HEK293 (cell line): ENCODE measurements at regions not wholly inside any gene's neighbourhood (a gene's known extent, or its start where the extent isn't known, plus 50 kb on each side); places are given as distances from the start of the nearest gene placed in this dataset.

Experiments
- CTCF ChIA-PET: fragments of 350-600 bp; formaldehyde crosslinking; extraction: SDS; loops from one replicate; lab custom pipeline; 2021; ENCODE audit warnings: antibody characterized with exemption; lab: Yijun Ruan, JAX
- POLR2A ChIA-PET: fragments of 300-600 bp; formaldehyde crosslinking; extraction: SDS; loops from one replicate; lab custom pipeline; 2020; ENCODE audit warnings: antibody characterized with exemption, inconsistent platforms; lab: Yijun Ruan, JAX
- H3K27ac ChIP-seq: fragments of 200-500 bp; sonication (Bioruptor generic); 2 replicates; pipeline ENCODE4 v1.5.1; 2014; ENCODE audit warnings: low read depth, low read length, control low read depth, inconsistent platforms; ENCODE audit errors: extremely low read depth
- H3K36me3 ChIP-seq, 2 experiments: fragments of 200-500 bp in 1 of 2; sonication (Bioruptor generic) in 1 of 2; 1 replicate in 1 of 2; 2 replicates in 1 of 2; pipeline ENCODE4 v1.5.1; 2014 to 2017; ENCODE audit warnings: inconsistent platforms in 2 of 2, low read length in 2 of 2; ENCODE audit not compliant: control insufficient read depth in 2 of 2, insufficient read depth in 1 of 2
- H3K4me1 ChIP-seq: fragments of 200-500 bp; sonication (Bioruptor generic); 2 replicates; pipeline ENCODE4 v1.5.1; 2014; ENCODE audit warnings: mild to moderate bottlenecking, low read length, inconsistent platforms; ENCODE audit not compliant: control insufficient read depth, insufficient read depth
- H3K4me3 ChIP-seq: 2 replicates; pipeline ENCODE4 v1.5.1; 2011; ENCODE audit warnings: low read depth, mild to moderate bottlenecking, control low read depth, low read length, moderate library complexity
- H3K9me3 ChIP-seq: fragments of 200-500 bp; sonication (Bioruptor generic); 2 replicates; pipeline ENCODE4 v1.5.1; 2014; ENCODE audit warnings: low read depth, low read length, inconsistent platforms; ENCODE audit not compliant: control insufficient read depth, insufficient read depth
- BCL11A ChIP-seq: fragments of 450-650 bp; formaldehyde crosslinking; IDR thresholded peaks from 2 replicates; pipeline ENCODE4 v1.5.1; 2016; ENCODE audit warnings: low read depth, missing biosample characterization, missing genetic modification characterization
- FEZF1 ChIP-seq: fragments of 450-650 bp; formaldehyde crosslinking; IDR thresholded peaks from 2 replicates; pipeline ENCODE4 v1.5.1; 2016; ENCODE audit warnings: missing biosample characterization, missing genetic modification characterization
- GLIS2 ChIP-seq: fragments of 450-650 bp; formaldehyde crosslinking; IDR thresholded peaks from 2 replicates; pipeline ENCODE4 v1.5.1; 2016; ENCODE audit warnings: missing biosample characterization, missing genetic modification characterization
- ZBTB17 ChIP-seq: fragments of 450-650 bp; formaldehyde crosslinking; IDR thresholded peaks from 2 replicates; pipeline ENCODE4 v1.5.1; 2016; ENCODE audit warnings: missing biosample characterization, missing genetic modification characterization
- ZEB2 ChIP-seq: fragments of 450-650 bp; formaldehyde crosslinking; IDR thresholded peaks from 2 replicates; pipeline ENCODE4 v1.5.1; 2016; ENCODE audit warnings: missing biosample characterization, missing genetic modification characterization
- ZNF2 ChIP-seq: fragments of 450-650 bp; formaldehyde crosslinking; IDR thresholded peaks from 2 replicates; pipeline ENCODE4 v1.5.1; 2016; ENCODE audit warnings: missing biosample characterization, missing genetic modification characterization
- ZNF214 ChIP-seq: fragments of 450-650 bp; formaldehyde crosslinking; IDR thresholded peaks from 2 replicates; pipeline ENCODE4 v1.5.1; 2017; ENCODE audit warnings: missing biosample characterization, mild to moderate bottlenecking, missing genetic modification characterization, borderline replicate concordance
- ZNF292 ChIP-seq: fragments of 450-650 bp; formaldehyde crosslinking; IDR thresholded peaks from 2 replicates; pipeline ENCODE4 v1.5.1; 2016; ENCODE audit warnings: low read depth, missing biosample characterization, missing genetic modification characterization, borderline replicate concordance
- ZNF311 ChIP-seq: fragments of 450-650 bp; formaldehyde crosslinking; IDR thresholded peaks from 2 replicates; pipeline ENCODE4 v1.5.1; 2017; ENCODE audit warnings: missing biosample characterization, missing genetic modification characterization, borderline replicate concordance
- ZNF394 ChIP-seq: fragments of 450-650 bp; formaldehyde crosslinking; IDR thresholded peaks from 2 replicates; pipeline ENCODE4 v1.5.1; 2016; ENCODE audit warnings: missing biosample characterization, missing genetic modification characterization, mild to moderate bottlenecking, moderate library complexity, borderline replicate concordance
- ZNF501 ChIP-seq: fragments of 450-650 bp; formaldehyde crosslinking; IDR thresholded peaks from 2 replicates; pipeline ENCODE4 v1.5.1; 2016; ENCODE audit warnings: missing biosample characterization, missing genetic modification characterization
- ZNF558 ChIP-seq: fragments of 450-650 bp; formaldehyde crosslinking; IDR thresholded peaks from 2 replicates; pipeline ENCODE4 v1.5.1; 2016; ENCODE audit warnings: missing biosample characterization, missing genetic modification characterization
- ZNF561 ChIP-seq: fragments of 450-650 bp; IDR thresholded peaks from 2 replicates; pipeline ENCODE4 v1.5.1; 2018; ENCODE audit warnings: missing biosample characterization, missing genetic modification characterization, borderline replicate concordance
- ZNF600 ChIP-seq: fragments of 450-650 bp; formaldehyde crosslinking; IDR thresholded peaks from 2 replicates; pipeline ENCODE4 v1.5.1; 2016; ENCODE audit warnings: missing biosample characterization, missing genetic modification characterization
- ZNF654 ChIP-seq: fragments of 450-650 bp; formaldehyde crosslinking; IDR thresholded peaks from 2 replicates; pipeline ENCODE4 v1.5.1; 2016; ENCODE audit warnings: low read depth, missing biosample characterization, missing genetic modification characterization
- ZNF660 ChIP-seq: fragments of 450-650 bp; IDR thresholded peaks from 2 replicates; pipeline ENCODE4 v1.5.1; 2018; ENCODE audit warnings: missing biosample characterization, mild to moderate bottlenecking, missing genetic modification characterization
- ZNF692 ChIP-seq: fragments of 450-650 bp; formaldehyde crosslinking; IDR thresholded peaks from 2 replicates; pipeline ENCODE4 v1.5.1; 2016; ENCODE audit warnings: missing biosample characterization, missing genetic modification characterization
- ZNF707 ChIP-seq: fragments of 450-650 bp; formaldehyde crosslinking; IDR thresholded peaks from 2 replicates; pipeline ENCODE4 v1.5.1; 2016; ENCODE audit warnings: missing biosample characterization, missing genetic modification characterization
- ZNF785 ChIP-seq: fragments of 450-650 bp; formaldehyde crosslinking; IDR thresholded peaks from 2 replicates; pipeline ENCODE4 v1.5.1; 2016; ENCODE audit warnings: missing biosample characterization, missing genetic modification characterization
- TF ChIP-seq, protein P1 (sequence below): fragments of 450-650 bp; formaldehyde crosslinking; IDR thresholded peaks from 2 replicates; pipeline ENCODE4 v1.5.1; 2017; ENCODE audit warnings: missing biosample characterization, missing genetic modification characterization
- TF ChIP-seq, protein P2 (sequence below): fragments of 450-650 bp; formaldehyde crosslinking; IDR thresholded peaks from 2 replicates; pipeline ENCODE4 v1.5.1; 2016; ENCODE audit warnings: missing biosample characterization, missing genetic modification characterization
- TF ChIP-seq, protein P3 (sequence below): fragments of 450-650 bp; formaldehyde crosslinking; IDR thresholded peaks from 2 replicates; pipeline ENCODE4 v1.5.1; 2016; ENCODE audit warnings: missing biosample characterization, missing genetic modification characterization
- TF ChIP-seq, protein P4 (sequence below): fragments of 450-650 bp; formaldehyde crosslinking; IDR thresholded peaks from 2 replicates; pipeline ENCODE4 v1.5.1; 2016; ENCODE audit warnings: missing biosample characterization, missing genetic modification characterization
- TF ChIP-seq, protein P5 (sequence below): fragments of 450-650 bp; formaldehyde crosslinking; IDR thresholded peaks from 2 replicates; pipeline ENCODE4 v1.5.1; 2017; ENCODE audit warnings: missing biosample characterization, mild to moderate bottlenecking, missing genetic modification characterization, moderate library complexity

DNA sequence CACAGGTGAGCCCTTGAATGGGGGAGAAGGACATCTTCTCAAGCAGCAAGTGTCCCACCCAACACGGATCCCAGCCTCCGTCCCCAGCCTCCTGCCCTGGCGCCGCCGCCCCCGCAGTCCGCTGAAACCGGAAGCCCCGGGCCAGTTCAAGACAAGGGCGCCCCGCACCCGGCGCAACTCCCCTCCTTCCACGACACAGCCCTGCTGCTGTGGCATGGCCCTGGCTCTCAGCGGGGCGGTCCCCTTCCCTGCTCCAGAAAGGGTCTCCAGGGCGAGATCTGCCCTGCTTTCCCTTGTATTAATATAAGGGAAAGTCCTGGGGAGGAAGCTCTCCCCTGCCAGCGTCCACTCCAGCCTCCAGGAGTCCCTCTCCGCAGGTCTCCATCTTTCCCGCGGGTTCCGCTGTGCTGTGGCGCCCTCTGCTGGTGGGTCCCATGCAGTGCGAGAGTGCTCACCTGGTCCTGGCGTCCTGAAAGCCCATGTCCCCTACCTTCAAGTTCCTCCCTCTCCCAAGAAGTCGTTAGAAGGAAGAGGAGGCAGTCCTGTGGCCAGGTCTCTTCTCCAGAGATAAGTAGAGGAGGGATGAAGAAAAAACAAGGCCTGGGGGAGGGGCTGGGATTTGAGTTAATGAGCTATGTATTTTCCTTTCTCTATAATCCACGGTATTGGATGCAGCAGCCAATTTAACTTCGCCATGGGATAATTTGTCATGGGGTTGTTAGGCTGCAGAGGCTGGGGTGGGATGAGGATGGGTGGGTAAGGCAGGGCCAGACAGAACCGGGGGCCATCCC lies 176.0 kb downstream of the SMAD2 start:
- ChIA-PET CTCF (interaction anchor here (0.5 to 4.1 kb wide), 68 partner anchors 11 to 1351 kb away, joined by 3 to 68 read pairs (median 4); partner anchors contain the start of gene SKOR2), POLR2A (no interaction called here)
- Histone ChIP-seq H3K4me3 (peak overlapping the region; percentile 34), H3K9me3 (no peaks in the 10 kb centered on the region), H3K36me3 (no peaks in the 10 kb centered on the region), H3K4me1 (no peaks in the 10 kb centered on the region), H3K27ac (no peak overlapping the region; the same call in 1 of the 2 replicates)
- TF ChIP-seq ZNF654 (peak; percentile 75), ZNF292 (tag by site-specific recombination) (no peak), ZBTB17 (tag by site-specific recombination) (0 out of 2 replicates have a peak, but pooled peaks have one; percentile 23), ZNF558 (tag by site-specific recombination) (no peak), ZNF2 (tag by site-specific recombination) (0 out of 2 replicates have a peak, but pooled peaks have one; percentile 54), FEZF1 (tag by site-specific recombination) (no peak), ZNF311 (no peak), ZNF501 (tag by site-specific recombination) (peak; percentile 56; the same call in 1 of the 2 replicates), ZNF707 (tag by site-specific recombination) (no peak), GLIS2 (peak; percentile 28; the same call in 1 of the 2 replicates), BCL11A (tag by site-specific recombination) (no peak), ZNF692 (tag by site-specific recombination) (no peak), ZNF660 (tag by site-specific recombination) (no peak), ZEB2 (tag by site-specific recombination) (0 out of 2 replicates have a peak, but pooled peaks have one; percentile 59), ZNF394 (tag by site-specific recombination) (no peak), ZNF561 (tag by site-specific recombination) (no peak), ZNF600 (tag by site-specific recombination) (peak; percentile 60; the same call in 1 of the 2 replicates), ZNF785 (tag by site-specific recombination) (no peak), ZNF214 (tag by site-specific recombination) (no peak)
- TF ChIP-seq, protein P1, sequence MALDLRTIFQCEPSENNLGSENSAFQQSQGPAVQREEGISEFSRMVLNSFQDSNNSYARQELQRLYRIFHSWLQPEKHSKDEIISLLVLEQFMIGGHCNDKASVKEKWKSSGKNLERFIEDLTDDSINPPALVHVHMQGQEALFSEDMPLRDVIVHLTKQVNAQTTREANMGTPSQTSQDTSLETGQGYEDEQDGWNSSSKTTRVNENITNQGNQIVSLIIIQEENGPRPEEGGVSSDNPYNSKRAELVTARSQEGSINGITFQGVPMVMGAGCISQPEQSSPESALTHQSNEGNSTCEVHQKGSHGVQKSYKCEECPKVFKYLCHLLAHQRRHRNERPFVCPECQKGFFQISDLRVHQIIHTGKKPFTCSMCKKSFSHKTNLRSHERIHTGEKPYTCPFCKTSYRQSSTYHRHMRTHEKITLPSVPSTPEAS, result no peak
- TF ChIP-seq, protein P2, sequence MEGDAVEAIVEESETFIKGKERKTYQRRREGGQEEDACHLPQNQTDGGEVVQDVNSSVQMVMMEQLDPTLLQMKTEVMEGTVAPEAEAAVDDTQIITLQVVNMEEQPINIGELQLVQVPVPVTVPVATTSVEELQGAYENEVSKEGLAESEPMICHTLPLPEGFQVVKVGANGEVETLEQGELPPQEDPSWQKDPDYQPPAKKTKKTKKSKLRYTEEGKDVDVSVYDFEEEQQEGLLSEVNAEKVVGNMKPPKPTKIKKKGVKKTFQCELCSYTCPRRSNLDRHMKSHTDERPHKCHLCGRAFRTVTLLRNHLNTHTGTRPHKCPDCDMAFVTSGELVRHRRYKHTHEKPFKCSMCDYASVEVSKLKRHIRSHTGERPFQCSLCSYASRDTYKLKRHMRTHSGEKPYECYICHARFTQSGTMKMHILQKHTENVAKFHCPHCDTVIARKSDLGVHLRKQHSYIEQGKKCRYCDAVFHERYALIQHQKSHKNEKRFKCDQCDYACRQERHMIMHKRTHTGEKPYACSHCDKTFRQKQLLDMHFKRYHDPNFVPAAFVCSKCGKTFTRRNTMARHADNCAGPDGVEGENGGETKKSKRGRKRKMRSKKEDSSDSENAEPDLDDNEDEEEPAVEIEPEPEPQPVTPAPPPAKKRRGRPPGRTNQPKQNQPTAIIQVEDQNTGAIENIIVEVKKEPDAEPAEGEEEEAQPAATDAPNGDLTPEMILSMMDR, result peak; percentile 92
- TF ChIP-seq, protein P3, sequence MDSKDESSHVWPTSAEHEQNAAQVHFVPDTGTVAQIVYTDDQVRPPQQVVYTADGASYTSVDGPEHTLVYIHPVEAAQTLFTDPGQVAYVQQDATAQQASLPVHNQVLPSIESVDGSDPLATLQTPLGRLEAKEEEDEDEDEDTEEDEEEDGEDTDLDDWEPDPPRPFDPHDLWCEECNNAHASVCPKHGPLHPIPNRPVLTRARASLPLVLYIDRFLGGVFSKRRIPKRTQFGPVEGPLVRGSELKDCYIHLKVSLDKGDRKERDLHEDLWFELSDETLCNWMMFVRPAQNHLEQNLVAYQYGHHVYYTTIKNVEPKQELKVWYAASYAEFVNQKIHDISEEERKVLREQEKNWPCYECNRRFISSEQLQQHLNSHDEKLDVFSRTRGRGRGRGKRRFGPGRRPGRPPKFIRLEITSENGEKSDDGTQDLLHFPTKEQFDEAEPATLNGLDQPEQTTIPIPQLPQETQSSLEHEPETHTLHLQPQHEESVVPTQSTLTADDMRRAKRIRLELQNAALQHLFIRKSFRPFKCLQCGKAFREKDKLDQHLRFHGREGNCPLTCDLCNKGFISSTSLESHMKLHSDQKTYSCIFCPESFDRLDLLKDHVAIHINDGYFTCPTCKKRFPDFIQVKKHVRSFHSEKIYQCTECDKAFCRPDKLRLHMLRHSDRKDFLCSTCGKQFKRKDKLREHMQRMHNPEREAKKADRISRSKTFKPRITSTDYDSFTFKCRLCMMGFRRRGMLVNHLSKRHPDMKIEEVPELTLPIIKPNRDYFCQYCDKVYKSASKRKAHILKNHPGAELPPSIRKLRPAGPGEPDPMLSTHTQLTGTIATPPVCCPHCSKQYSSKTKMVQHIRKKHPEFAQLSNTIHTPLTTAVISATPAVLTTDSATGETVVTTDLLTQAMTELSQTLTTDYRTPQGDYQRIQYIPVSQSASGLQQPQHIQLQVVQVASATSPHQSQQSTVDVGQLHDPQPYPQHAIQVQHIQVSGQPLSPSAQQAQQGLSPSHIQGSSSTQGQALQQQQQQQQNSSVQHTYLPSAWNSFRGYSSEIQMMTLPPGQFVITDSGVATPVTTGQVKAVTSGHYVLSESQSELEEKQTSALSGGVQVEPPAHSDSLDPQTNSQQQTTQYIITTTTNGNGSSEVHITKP, result peak; percentile 84
- TF ChIP-seq, protein P4, sequence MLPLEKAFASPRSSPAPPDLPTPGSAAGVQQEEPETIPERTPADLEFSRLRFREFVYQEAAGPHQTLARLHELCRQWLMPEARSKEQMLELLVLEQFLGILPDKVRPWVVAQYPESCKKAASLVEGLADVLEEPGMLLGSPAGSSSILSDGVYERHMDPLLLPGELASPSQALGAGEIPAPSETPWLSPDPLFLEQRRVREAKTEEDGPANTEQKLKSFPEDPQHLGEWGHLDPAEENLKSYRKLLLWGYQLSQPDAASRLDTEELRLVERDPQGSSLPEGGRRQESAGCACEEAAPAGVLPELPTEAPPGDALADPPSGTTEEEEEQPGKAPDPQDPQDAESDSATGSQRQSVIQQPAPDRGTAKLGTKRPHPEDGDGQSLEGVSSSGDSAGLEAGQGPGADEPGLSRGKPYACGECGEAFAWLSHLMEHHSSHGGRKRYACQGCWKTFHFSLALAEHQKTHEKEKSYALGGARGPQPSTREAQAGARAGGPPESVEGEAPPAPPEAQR, result no peak
- TF ChIP-seq, protein P5, sequence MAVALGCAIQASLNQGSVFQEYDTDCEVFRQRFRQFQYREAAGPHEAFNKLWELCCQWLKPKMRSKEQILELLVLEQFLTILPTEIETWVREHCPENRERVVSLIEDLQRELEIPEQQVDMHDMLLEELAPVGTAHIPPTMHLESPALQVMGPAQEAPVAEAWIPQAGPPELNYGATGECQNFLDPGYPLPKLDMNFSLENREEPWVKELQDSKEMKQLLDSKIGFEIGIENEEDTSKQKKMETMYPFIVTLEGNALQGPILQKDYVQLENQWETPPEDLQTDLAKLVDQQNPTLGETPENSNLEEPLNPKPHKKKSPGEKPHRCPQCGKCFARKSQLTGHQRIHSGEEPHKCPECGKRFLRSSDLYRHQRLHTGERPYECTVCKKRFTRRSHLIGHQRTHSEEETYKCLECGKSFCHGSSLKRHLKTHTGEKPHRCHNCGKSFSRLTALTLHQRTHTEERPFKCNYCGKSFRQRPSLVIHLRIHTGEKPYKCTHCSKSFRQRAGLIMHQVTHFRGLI (tag by site-specific recombination), result no peak
